ENCODE measurements at regions not wholly inside any gene's neighbourhood (a gene's known extent, or its start where the extent isn't known, plus 50 kb on each side); places are given as distances from the start of the nearest gene placed in this dataset.

GRCh38 chr2:196248467-196249094 lies 77.2 kb upstream of the STK17B start:
- no peak for DNase-seq (ENCODE audit: low read depth in 2 of 2, low spot score in 1 of 2)

GRCh38 chr2:196249171-196249570 lies 77.8 kb upstream of the STK17B start:
- no peak for DNase-seq (ENCODE audit: low read depth in 2 of 2, low spot score in 1 of 2)

- no peak for DNase-seq (ENCODE audit: low read depth in 2 of 2, low spot score in 1 of 2)
Measured at GRCh38 chr2:196249860-196250259, 78.5 kb upstream of the STK17B start.

- no peak for DNase-seq (ENCODE audit: low read depth in 2 of 2, low spot score in 1 of 2)
Measured at GRCh38 chr2:196251132-196251531, 79.8 kb upstream of the STK17B start.

- no peak for DNase-seq (ENCODE audit: low read depth in 2 of 2, low spot score in 1 of 2)
Measured at GRCh38 chr2:196252408-196253115, 81.2 kb upstream of the STK17B start.

- DNase-seq (ENCODE audit: low read depth in 2 of 2, low spot score in 1 of 2) = no peak
Measured at GRCh38 chr2:196253116-196253480, 81.7 kb upstream of the STK17B start.

GRCh38 chr2:196256585-196256984 lies 85.2 kb upstream of the STK17B start:
- DNase-seq (ENCODE audit: low read depth in 2 of 2, low spot score in 1 of 2) = no peak

GRCh38 chr2:196257086-196257485 lies 85.7 kb upstream of the STK17B start:
- no peak for DNase-seq (ENCODE audit: low read depth in 2 of 2, low spot score in 1 of 2)

- no peak for DNase-seq (ENCODE audit: low read depth in 2 of 2, low spot score in 1 of 2)
Measured at GRCh38 chr2:196258407-196258806, 87.0 kb upstream of the STK17B start.

GRCh38 chr2:196259507-196260481 lies 88.4 kb upstream of the STK17B start:
- no peak for DNase-seq (ENCODE audit: low read depth in 2 of 2, low spot score in 1 of 2)

GRCh38 chr2:196260546-196260945 lies 89.2 kb upstream of the STK17B start:
- no peak for DNase-seq (ENCODE audit: low read depth in 2 of 2, low spot score in 1 of 2)

- DNase-seq (ENCODE audit: low read depth in 2 of 2, low spot score in 1 of 2) = no peak
Measured at GRCh38 chr2:196262606-196263005, 91.2 kb upstream of the STK17B start.

GRCh38 chr2:196263181-196263747 lies 91.9 kb upstream of the STK17B start:
- no peak for DNase-seq (ENCODE audit: low read depth in 2 of 2, low spot score in 1 of 2)

- no peak for DNase-seq (ENCODE audit: low read depth in 2 of 2, low spot score in 1 of 2)
Measured at GRCh38 chr2:196266351-196266750, 95.0 kb upstream of the STK17B start.

GRCh38 chr2:196266855-196267254 lies 95.5 kb upstream of the STK17B start:
- DNase-seq (ENCODE audit: low read depth in 2 of 2, low spot score in 1 of 2) = no peak

- no peak for DNase-seq (ENCODE audit: low read depth in 2 of 2, low spot score in 1 of 2)
Measured at GRCh38 chr2:196268025-196268424, 96.6 kb upstream of the STK17B start.

- no peak for DNase-seq (ENCODE audit: low read depth in 2 of 2, low spot score in 1 of 2)
Measured at GRCh38 chr2:196268538-196269338, 97.4 kb upstream of the STK17B start.

- DNase-seq (ENCODE audit: low read depth in 2 of 2, low spot score in 1 of 2) = no peak
Measured at GRCh38 chr2:196271795-196272194, 100.4 kb upstream of the STK17B start.

GRCh38 chr2:196274387-196274809 lies 103.0 kb upstream of the STK17B start:
- DNase-seq (ENCODE audit: low read depth in 2 of 2, low spot score in 1 of 2) = no peak

- no peak for DNase-seq (ENCODE audit: low read depth in 2 of 2, low spot score in 1 of 2)
Measured at GRCh38 chr2:196275646-196276352, 104.4 kb upstream of the STK17B start.
